ENCODE measurements at regions not wholly inside any gene's neighbourhood (a gene's known extent, or its start where the extent isn't known, plus 50 kb on each side); places are given as distances from the start of the nearest gene placed in this dataset.
"Not testable (repeated sequence)": the region's sequence is repeated elsewhere in the genome, so short reads cannot be mapped to it uniquely, and the experiment has no call there.

DNA sequence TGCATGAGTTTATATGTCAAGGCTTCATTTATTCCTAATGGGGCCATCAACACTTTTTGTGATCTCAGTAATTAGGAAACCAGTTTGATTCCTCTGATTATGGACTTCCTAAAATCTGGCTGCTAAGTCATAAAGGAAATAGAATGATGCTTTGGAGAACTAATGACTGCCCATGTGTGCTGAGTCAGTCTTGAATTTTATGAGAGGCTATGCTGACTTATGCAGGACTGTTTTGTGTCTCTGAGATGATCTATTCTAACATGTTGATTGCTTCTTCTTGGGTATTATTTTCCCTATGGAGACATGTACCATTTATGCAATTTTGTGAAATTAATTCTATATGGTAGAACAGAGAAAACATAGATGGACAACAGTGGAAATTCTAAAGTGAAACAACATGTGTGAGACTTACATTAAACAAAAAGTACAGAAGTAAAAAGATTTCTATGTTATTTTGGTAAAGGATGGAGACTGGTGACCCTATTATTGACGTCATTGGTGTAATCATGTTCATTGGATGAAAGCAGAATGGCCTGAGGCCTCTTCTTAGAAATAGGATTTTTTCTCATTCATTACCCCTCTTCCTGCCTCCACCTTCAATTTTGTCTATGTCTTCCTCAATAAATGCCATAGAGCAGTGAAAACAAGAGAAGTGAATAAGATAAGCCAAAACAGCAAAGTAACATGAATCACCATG is 1658.2 kb upstream of the PIK3C3 start:
- DNase-seq (ENCODE audit: low read depth, low spot score), result no peak

DNA sequence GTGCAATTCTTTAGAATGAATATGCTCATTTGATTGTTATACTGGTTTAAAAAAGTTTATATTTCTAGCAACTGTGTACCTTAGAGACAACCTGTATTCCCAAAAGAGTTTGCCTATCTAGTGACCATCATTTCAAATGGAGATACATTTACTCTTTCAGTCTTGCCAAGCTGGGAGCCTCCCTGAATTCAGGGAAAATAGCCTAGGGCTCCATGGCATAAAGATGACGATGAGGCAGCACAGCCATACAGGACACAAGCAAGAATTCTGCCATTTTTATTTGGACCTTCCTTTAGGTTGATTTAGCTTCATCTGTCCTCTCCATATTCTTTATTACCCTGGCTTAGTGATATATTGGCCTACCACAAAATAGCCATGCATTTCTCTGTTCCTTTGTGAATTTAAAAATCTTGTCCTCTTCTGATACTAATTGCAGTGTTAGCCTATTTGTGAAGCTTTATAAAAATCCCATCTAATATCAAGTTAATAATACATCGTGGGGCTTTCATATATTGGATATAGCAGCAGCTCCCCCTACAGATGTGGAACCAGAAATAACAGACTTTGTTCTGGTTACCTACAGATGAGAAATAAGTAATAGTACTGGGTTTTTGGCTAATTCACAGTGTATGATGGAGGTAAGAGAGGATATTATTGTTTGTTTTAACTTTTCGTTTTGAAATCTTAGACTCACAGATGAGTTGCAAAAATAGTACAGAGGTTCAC is 1661.9 kb upstream of the PIK3C3 start:
- no peak for DNase-seq (ENCODE audit: low read depth, low spot score)

- no peak for DNase-seq (ENCODE audit: low read depth, low spot score)
Measured at GRCh38 chr18:40283560-40283959, 1671.5 kb upstream of the PIK3C3 start.

DNA sequence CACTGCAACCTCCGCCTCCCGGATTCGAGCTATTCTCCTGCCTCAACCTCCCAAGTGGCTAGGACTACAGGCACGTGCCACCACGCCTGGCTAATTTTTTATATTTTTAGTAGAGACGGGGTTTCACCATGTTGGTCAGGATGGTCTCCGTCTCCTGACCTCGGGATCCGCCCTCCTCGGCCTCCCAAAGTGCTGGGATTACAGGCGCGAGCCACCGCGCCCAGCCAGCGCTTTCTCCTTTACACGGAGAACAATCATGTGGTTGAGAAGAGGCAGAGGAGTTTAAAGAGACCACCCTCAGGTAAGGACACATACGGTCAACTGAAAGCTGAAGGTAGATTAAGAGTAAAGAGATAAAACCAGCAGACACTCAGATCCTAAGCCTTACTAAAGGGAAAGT is 1673.7 kb upstream of the PIK3C3 start:
- DNase-seq (ENCODE audit: low read depth, low spot score), result not testable (repeated sequence)

DNA sequence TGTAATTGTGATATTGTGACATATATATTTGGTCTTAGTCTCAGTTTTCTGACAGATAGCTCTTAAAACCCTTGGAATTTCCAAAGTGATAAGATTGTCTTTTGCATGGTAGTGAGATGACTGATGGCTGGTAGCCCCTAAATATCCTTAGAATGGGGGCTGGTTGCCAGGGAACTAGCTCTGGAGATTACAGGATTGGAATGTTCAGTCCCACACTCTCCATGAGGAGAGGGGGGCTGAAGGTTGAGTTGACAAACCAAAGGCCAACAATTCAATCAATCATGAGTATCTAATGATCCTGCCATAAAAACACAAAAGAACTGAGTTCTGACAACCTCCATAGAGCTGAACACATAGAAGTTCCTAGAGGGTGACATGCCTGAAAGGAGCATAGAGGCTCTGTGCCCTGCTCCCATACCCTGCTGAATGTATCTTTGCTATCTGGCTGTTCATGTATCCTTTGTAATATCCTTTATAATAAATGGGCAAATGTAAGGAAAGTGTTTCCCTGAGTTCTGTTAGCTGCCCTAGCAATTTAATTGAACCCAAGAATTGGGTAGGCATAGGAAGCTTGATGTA is 1680.3 kb upstream of the PIK3C3 start:
- no peak for DNase-seq (ENCODE audit: low read depth, low spot score)

DNA sequence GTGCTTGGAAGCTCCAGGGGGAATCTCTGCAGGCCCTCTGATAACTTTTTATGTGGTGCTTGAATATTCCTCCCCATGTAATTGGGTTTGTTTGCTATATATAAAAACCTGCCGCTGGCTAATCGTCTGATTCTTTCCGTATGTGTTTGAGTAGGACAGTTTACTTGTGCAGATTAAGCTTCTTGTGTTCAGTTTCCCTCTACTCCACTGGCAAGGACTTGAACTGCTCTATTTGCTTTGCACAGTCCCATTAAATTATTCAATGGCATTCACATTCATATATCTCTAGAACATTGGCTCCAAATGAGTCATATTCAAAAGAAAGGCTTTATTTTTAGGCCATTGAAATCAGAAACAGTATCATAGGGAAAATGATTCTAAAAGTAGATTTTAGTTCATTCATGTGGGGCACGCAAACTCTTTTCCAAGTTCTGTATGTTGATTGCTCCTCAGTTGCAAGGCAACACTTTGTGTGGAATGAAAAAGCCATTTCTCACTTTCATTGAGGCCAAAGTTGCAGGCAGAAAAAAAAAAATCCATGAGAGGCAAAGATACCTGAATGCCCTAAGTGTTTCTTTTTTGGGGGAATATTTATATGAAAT is 1682.3 kb upstream of the PIK3C3 start:
- DNase-seq (ENCODE audit: low read depth, low spot score), result no peak

GRCh38 chr18:40259115-40259835 is 1695.8 kb upstream of the PIK3C3 start:
- DNase-seq (ENCODE audit: low read depth, low spot score), result no peak

DNA sequence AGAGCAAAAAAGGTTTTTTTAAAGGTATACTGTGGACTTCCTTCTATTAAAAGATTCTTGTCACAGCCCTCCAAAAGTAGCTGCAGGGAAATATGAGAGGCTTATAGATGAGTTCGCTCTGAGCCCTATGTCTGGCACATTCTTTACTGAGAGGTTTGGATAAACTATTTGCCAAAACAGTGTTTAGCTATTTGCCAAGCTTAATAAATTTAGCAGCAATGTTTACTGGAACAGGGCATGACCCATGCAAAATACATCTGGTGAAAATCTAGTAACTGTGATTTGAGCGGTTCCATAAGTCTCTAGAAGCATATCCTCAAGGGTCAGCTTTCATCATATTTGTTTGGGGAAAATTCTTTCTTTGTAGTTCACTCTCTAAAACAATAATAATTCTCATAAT is 1696.7 kb upstream of the PIK3C3 start:
- DNase-seq (ENCODE audit: low read depth, low spot score), result no peak

GRCh38 chr18:40250236-40250635 is 1704.8 kb upstream of the PIK3C3 start:
- DNase-seq (ENCODE audit: low read depth, low spot score), result no peak

GRCh38 chr18:40249390-40250080 is 1705.5 kb upstream of the PIK3C3 start:
- no peak for DNase-seq (ENCODE audit: low read depth, low spot score)

DNA sequence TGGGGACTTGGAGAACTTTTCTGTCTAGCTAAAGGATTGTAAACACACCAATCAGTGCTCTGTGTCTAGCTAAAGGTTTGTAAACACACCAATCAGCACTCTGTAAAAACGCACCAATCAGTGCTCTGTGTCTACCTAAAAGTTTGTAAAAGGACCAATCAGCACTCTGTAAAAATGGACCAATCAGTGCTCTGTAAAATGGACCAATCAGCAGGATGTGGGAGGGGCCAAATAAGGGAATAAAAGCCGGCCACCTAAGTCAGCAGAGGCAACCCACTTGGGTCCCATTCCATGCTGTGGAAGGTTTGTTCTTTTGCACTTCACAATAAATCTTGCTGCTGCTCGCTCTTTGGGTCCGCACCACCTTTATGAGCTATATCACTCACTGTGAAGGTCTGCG is 1709.4 kb upstream of the PIK3C3 start:
- not testable (repeated sequence) for DNase-seq (ENCODE audit: low read depth, low spot score)

DNA sequence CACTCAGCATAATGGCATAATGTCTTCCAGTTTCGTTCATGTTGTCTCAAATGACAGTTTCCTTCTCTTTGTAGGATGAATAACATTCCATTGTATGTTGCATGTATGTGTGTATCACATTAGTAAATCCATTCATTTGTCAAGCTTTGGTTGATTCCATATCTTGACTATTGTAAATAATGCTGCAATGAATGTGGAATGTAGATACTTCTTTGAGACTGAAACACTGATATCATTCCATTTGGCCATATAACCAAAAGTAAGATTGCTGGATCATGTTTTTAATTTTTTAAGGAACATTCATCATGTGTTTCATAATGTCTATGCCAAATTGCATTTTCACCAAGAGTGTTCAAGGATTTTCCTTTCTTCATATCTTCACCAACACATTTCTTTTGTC is 1711.4 kb upstream of the PIK3C3 start:
- no peak for DNase-seq (ENCODE audit: low read depth, low spot score)

GRCh38 chr18:40235836-40236235 is 1719.2 kb upstream of the PIK3C3 start:
- no peak for DNase-seq (ENCODE audit: low read depth, low spot score)

DNA sequence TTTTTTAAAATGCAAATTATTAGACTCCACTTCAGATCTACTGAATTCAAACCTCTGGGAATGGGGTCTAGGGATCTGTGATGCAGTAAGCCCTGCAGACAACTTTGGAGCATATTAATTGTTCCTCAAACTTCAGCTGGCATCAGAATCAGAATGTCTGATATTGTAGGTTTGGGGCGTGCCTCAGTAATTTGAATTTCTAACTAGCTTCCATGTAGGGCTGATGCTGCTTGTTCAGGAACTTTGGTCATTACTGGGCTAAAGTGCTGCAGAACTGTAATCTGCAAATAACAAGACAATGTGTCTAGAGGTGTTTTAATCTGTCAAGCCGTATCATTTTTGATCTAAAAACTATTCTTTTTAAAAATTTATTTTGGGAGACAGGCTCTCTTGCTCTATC is 1719.7 kb upstream of the PIK3C3 start:
- no peak for DNase-seq (ENCODE audit: low read depth, low spot score)

DNA sequence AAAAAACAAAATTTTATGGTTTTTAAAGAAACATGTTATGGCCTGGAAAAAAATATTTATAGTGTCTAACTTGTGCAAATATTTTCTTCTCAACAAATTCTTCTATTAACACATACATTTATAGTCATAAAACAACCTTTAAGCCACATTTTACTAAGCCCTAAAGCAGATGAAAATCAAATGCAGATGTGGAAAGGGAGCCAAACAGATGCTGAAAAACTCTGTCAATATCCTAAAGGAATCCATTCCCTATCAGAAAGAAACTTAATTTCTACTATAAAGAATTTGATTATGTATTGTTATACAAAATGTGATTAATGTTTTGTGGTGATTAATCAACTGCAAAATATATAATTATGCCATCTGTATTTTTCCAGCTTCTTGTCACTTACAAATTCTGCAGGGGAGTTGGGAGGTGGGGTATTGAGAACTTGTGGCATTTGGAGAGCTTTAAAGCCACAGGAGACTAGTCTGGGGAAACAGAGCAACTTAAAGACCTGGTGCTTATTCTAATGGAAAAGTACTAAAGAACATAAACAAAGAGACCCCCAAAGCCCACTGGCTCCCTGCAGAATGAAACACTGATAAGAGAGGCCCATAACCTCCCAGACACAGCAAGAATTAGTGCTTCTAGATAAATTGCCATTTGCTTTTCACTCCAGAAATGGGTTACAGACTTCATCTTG is 1721.0 kb upstream of the PIK3C3 start:
- DNase-seq (ENCODE audit: low read depth, low spot score), result no peak

- DNase-seq (ENCODE audit: low read depth, low spot score), result no peak
Measured at GRCh38 chr18:40222776-40223175, 1732.3 kb upstream of the PIK3C3 start.

DNA sequence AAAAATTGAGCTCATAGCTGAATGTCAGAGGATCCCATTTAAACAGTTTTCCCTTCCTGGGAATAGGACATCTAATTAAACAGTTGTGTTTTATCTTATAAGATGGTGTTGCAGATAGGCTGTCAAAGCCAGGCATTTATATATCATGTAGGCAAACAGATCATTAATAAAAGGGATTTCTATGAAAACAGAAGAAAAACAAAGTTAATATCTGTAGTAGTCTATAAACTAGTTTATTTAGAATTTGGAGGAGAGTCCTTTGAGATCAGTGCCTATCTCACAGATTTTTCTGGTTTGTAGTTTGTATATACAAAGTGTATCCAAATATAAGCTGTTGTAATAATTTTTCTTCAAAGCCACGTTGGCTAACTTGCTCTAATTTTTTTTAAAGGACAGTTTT is 1738.2 kb upstream of the PIK3C3 start:
- no peak for DNase-seq (ENCODE audit: low read depth, low spot score)

GRCh38 chr18:40215979-40216378 is 1739.1 kb upstream of the PIK3C3 start:
- no peak for DNase-seq (ENCODE audit: low read depth, low spot score)

GRCh38 chr18:40210696-40211095 is 1744.3 kb upstream of the PIK3C3 start:
- DNase-seq (ENCODE audit: low read depth, low spot score), result no peak

- DNase-seq (ENCODE audit: low read depth, low spot score), result no peak
Measured at GRCh38 chr18:40208958-40209357, 1746.1 kb upstream of the PIK3C3 start.

DNA sequence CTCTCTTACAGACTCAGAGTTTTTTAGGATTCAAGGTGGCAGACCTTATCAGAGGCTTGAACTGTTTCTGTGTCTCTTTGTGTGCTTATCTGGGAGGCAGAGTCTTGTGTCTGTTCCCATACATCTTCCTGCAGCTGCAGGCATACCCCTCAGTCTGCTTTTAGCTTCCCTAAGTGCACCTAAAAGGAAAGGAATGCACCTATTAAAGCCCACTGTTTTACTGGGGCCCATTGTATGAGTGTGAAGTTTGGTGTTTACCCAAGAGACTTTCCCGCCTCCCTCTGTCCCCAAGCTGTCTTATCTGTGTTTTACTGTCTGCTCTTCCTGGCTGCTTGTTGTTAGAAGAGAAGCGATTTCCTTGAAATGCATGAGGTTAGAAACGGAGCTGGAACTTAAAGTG is 1757.3 kb upstream of the PIK3C3 start:
- no peak for DNase-seq (ENCODE audit: low read depth, low spot score)
